GM19463 (cell line): ENCODE measurements at regions not wholly inside any gene's neighbourhood (a gene's known extent, or its start where the extent isn't known, plus 50 kb on each side); places are given as distances from the start of the nearest gene placed in this dataset.
A peak's percentile ranks its signal among the peaks of the same experiment; 100 is the strongest.

ENCODE experiments used
- ATAC-seq: cut with Tn5 transposase; IDR thresholded peaks from one replicate; pipeline ENCODE4 v1.9.1; 2021; ENCODE audit warnings: mild to moderate bottlenecking, moderate library complexity; ENCODE audit not compliant: unreplicated experiment

DNA sequence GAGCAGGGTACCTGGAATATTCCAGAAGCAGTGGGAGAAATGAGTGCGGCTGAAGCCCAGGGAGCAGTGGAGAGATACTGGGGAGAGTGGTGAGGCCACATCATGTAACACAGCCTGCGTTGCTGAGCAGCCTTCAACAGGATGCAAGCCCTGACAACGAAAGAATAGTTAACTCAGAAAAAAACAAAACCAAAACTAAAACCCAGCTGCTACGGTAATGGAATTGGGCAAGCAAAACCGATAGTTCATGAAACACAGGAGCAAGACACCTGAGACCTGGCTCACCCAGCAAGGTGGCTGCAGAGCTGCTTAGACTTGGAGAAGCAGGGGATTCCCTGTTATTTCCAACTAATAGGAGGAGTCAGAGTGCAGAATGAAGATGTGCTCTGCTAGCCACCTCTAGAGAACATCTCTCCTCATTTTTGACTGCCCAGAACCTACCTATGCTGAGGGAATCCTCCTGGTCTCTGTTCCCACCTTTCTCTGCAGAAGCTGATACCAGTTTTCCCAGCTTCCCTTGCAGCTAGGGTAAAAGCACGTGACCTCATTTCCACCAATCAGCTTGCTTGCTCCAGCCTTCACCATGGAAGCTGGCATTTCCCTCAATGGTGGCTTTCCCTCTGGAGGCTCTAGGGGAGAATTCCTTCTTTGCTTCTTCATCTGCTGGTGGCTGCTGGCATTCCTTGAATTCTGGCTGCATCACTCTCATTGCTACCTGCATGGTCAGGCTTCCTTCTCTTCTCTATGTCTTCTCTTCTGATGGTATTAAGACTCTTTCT is 59.4 kb upstream of the XYLT1 start:
- peak; percentile 80 for ATAC-seq

- ATAC-seq: no peak
These were observed 56.5 kb upstream of the XYLT1 start for GRCh38 chr16:17526956-17527937.

GRCh38 chr16:17524656-17525055 is 53.9 kb upstream of the XYLT1 start:
- no peak for ATAC-seq

- no peak for ATAC-seq
These were observed 49.8 kb upstream of the XYLT1 start for GRCh38 chr16:17520561-17520960.
